22Rv1 (cell line): ENCODE measurements at regions not wholly inside any gene's neighbourhood (a gene's known extent, or its start where the extent isn't known, plus 50 kb on each side); places are given as distances from the start of the nearest gene placed in this dataset.

Experiments
- CTCF ChIP-seq: fragments of 450-650 bp; IDR thresholded peaks from 2 replicates; pipeline ENCODE4 v1.5.1; 2017; ENCODE audit warnings: mild to moderate bottlenecking
- ZFX ChIP-seq: fragments of 450-650 bp; IDR thresholded peaks from 2 replicates; pipeline ENCODE4 v1.6.1; 2017; ENCODE audit warnings: antibody characterized with exemption, borderline replicate concordance

DNA sequence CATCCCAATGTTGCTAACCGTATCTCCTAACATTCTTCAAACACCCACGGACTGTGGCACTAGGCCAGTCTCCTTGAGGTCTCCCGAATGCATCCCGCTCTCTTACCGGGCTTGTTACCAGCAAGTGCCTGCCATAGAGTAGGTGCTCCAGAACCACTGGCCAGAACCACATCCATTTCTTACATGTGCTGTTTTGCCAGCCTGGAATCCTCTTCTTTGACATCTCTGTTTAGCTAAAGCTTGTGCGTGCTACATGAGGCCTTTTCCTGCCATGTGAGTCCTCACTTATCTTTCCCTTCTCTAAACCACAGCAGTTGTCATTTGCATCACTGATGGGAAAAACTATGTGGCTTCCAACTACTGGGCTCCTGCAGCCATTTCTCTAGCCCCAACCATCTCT, 397.4 kb downstream of the PCNX1 start:
- no peak for TF ChIP-seq CTCF
- no peak for TF ChIP-seq ZFX
